ENCODE measurements at regions not wholly inside any gene's neighbourhood (a gene's known extent, or its start where the extent isn't known, plus 50 kb on each side); places are given as distances from the start of the nearest gene placed in this dataset.

DNA sequence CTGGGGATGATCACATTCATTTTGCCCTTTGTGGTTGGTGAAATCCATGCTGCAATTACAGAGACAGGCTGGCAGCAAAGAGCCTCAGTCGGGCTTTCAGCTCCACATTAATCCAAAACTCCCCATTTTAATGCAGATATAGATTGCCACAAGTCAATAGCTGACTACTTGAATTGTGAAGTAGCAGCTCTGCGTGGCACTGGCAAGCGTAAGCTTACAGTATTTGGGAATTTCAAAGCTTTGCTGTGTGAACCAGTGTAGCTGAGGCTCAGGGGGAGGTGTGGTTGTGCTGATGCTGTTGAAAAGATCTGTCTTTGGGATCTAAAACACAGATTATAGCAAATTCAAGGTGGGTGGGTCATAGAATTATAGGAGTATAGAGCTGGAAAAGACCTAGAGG, 290.3 kb upstream of the ONECUT1 start:
- Histone ChIP-seq H3K27ac (ENCODE audit: extremely low read depth, low read depth, low read length) (no peak overlapping the region), H3K9me1 (ENCODE audit: control insufficient read depth, insufficient read depth, low read length) (no peaks in the 10 kb centered on the region), H3K36me3 (ENCODE audit: control insufficient read depth, insufficient read depth, low read length) (no peaks in the 10 kb centered on the region), H4K20me1 (replicated peaks; ENCODE audit: control insufficient read depth, insufficient read depth, low read length) (no peaks in the 10 kb centered on the region), H2AFZ (ENCODE audit: low read depth, low read length) (no peak overlapping the region), H3K4me2 (ENCODE audit: insufficient read depth, low read length) (no peak overlapping the region), H3K4me3 (no peak overlapping the region), H3K4me1 (replicated peaks in 1 of 2; ENCODE audit: control insufficient read depth in 2 of 2, insufficient read depth in 2 of 2, low read length in 2 of 2) (no peaks in the 10 kb centered on the region), H3K9me3 (replicated peaks; ENCODE audit: control insufficient read depth, insufficient read depth, low read depth, low read length) (no peaks in the 10 kb centered on the region), H3K9ac (ENCODE audit: insufficient read depth in 1 of 2, low read depth in 2 of 2, low read length in 2 of 2) (no peak overlapping the region), H3K27me3 (ENCODE audit: control insufficient read depth in 2 of 2, insufficient read depth in 2 of 2, low read length in 2 of 2) (no peaks in the 10 kb centered on the region), H3K79me2 (ENCODE audit: control insufficient read depth, insufficient read depth, low read length) (no peaks in the 10 kb centered on the region)
- POLR2A ChIA-PET, result no interaction called here
- DNase-seq (ENCODE audit: extremely low read depth in 1 of 4, low spot score in 3 of 4), result no peak
- intact Hi-C loops (cut with micrococcal nuclease) (no loop called here), in situ Hi-C loops (cut with MboI) (no loop called here)
- no TSS peak for BruUV-seq (replicated peaks)
- no peak for ATAC-seq
- no peak for FAIRE-seq
- 9% methylated on average over 3 of the region's 3 CpGs for WGBS (ENCODE audit: insufficient coverage, low coverage, missing lambda C conversion rate)
- TF ChIP-seq, protein P1, sequence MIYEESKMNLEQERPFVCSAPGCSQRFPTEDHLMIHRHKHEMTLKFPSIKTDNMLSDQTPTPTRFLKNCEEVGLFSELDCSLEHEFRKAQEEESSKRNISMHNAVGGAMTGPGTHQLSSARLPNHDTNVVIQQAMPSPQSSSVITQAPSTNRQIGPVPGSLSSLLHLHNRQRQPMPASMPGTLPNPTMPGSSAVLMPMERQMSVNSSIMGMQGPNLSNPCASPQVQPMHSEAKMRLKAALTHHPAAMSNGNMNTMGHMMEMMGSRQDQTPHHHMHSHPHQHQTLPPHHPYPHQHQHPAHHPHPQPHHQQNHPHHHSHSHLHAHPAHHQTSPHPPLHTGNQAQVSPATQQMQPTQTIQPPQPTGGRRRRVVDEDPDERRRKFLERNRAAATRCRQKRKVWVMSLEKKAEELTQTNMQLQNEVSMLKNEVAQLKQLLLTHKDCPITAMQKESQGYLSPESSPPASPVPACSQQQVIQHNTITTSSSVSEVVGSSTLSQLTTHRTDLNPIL (CRISPR knock-in tag; IDR thresholded peaks at IDR 0.05), result no peak
- TF ChIP-seq PHF21A (IDR thresholded peaks at IDR 0.05; ENCODE audit: borderline replicate concordance, low read depth) (no peak), CC2D1A (IDR thresholded peaks at IDR 0.05) (no peak), EP400 (IDR thresholded peaks at IDR 0.05) (no peak), NFE2 (IDR thresholded peaks at IDR 0.05; ENCODE audit: low read depth) (no peak), ARID2 (IDR thresholded peaks at IDR 0.05) (no peak), TAL1 (IDR thresholded peaks at IDR 0.05) (no peak), ZNF766 (CRISPR knock-in tag; conservative IDR thresholded peaks at IDR 0.05) (no peak), CREB1 (IDR thresholded peaks at IDR 0.05) (no peak), CREB1 (CRISPR knock-in tag; IDR thresholded peaks at IDR 0.05) (no peak), SIN3A (IDR thresholded peaks at IDR 0.05; ENCODE audit: borderline replicate concordance in 2 of 2, control insufficient read depth in 1 of 2, low read depth in 2 of 2, low read length in 2 of 2) (no peak), RBM17 (IDR thresholded peaks at IDR 0.05; ENCODE audit: borderline replicate concordance, low read depth, low read length) (no peak), ZNF699 (CRISPR knock-in tag; IDR thresholded peaks at IDR 0.05; ENCODE audit: insufficient replicate concordance) (no peak), ELK1 (CRISPR knock-in tag; IDR thresholded peaks at IDR 0.05) (no peak), ATF7 (IDR thresholded peaks at IDR 0.05) (no peak), ZNF507 (tag; conservative IDR thresholded peaks at IDR 0.05) (no peak)
- TF ChIP-seq, protein P2, sequence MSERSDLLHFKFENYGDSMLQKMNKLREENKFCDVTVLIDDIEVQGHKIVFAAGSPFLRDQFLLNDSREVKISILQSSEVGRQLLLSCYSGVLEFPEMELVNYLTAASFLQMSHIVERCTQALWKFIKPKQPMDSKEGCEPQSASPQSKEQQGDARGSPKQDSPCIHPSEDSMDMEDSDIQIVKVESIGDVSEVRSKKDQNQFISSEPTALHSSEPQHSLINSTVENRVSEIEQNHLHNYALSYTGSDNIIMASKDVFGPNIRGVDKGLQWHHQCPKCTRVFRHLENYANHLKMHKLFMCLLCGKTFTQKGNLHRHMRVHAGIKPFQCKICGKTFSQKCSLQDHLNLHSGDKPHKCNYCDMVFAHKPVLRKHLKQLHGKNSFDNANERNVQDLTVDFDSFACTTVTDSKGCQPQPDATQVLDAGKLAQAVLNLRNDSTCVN (CRISPR knock-in tag; IDR thresholded peaks at IDR 0.05), result no peak
- TF ChIP-seq, protein P3, sequence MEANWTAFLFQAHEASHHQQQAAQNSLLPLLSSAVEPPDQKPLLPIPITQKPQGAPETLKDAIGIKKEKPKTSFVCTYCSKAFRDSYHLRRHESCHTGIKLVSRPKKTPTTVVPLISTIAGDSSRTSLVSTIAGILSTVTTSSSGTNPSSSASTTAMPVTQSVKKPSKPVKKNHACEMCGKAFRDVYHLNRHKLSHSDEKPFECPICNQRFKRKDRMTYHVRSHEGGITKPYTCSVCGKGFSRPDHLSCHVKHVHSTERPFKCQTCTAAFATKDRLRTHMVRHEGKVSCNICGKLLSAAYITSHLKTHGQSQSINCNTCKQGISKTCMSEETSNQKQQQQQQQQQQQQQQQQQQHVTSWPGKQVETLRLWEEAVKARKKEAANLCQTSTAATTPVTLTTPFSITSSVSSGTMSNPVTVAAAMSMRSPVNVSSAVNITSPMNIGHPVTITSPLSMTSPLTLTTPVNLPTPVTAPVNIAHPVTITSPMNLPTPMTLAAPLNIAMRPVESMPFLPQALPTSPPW (CRISPR knock-in tag; IDR thresholded peaks at IDR 0.05), result no peak
- TF ChIP-seq, protein P4, sequence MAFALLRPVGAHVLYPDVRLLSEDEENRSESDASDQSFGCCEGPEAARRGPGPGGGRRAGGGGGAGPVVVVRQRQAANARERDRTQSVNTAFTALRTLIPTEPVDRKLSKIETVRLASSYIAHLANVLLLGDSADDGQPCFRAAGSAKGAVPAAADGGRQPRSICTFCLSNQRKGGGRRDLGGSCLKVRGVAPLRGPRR (CRISPR knock-in tag; IDR thresholded peaks at IDR 0.05), result no peak
- CTCF ChIA-PET (ENCODE audit: low intra/inter-chr PET ratio), result no interaction called here
